ENCODE measurements at regions not wholly inside any gene's neighbourhood (a gene's known extent, or its start where the extent isn't known, plus 50 kb on each side); places are given as distances from the start of the nearest gene placed in this dataset.

GRCh38 chr16:11401161-11402050 is 56.1 kb downstream of the RMI2 start:
- Histone ChIP-seq H3K36me3 (ENCODE audit: control insufficient read depth in 2 of 2, insufficient read depth in 2 of 2, low read length in 1 of 2) (no peaks in the 10 kb centered on the region), H3K27me3 (replicated peaks in 1 of 2; ENCODE audit: control insufficient read depth in 2 of 2, insufficient read depth in 2 of 2, low read length in 1 of 2) (no peaks in the 10 kb centered on the region; a peak in 3 of 4 replicates), H3K79me2 (ENCODE audit: control insufficient read depth, insufficient read depth, low read length) (no peaks in the 10 kb centered on the region), H3K4me1 (ENCODE audit: control insufficient read depth, insufficient read depth, low read length) (no peaks in the 10 kb centered on the region), H3K9ac (ENCODE audit: control insufficient read depth, insufficient read depth, low read length) (no peak overlapping the region), H3K27ac (ENCODE audit: control insufficient read depth, insufficient read depth) (no peak overlapping the region), H3K4me3 (no peak overlapping the region), H3K9me3 (replicated peaks; ENCODE audit: control insufficient read depth, insufficient read depth, low read length) (no peaks in the 10 kb centered on the region), H2AFZ (ENCODE audit: control insufficient read depth, low read depth, low read length) (no peak overlapping the region), H4K20me1 (ENCODE audit: control insufficient read depth, insufficient read depth) (no peaks in the 10 kb centered on the region), H3K4me2 (ENCODE audit: control insufficient read depth, insufficient read depth) (no peak overlapping the region)
- in situ Hi-C loops (cut with MboI) = no loop called here
- ChIA-PET POLR2A (interaction anchor here (0.5 kb wide), 1 partner anchor 49 kb away, joined by 6 read pairs; no protein-coding TSS in a partner anchor), SMC1A (ENCODE audit: uncharacterized antibody, unreplicated experiment) (interaction anchor here (1.0 to 1.7 kb wide), 2 partner anchors 15 to 241 kb away, joined by 3 to 4 read pairs; no protein-coding TSS in a partner anchor), CTCF (interaction anchor here (0.6 to 3.0 kb wide), 7 partner anchors 12 to 438 kb away, joined by 3 to 10 read pairs (median 3); no protein-coding TSS in a partner anchor), RAD21 (ENCODE audit: unreplicated experiment) (interaction anchor here (0.7 kb wide), 1 partner anchor 239 kb away, joined by 3 read pairs; no protein-coding TSS in a partner anchor)
- intact Hi-C loops (cut with micrococcal nuclease; ENCODE audit: unreplicated experiment) = no loop called here
- no peak; the same call in 2 of the 3 replicates for ATAC-seq
- no TSS peak for BruUV-seq (replicated peaks)
- no peak for DNase-seq (ENCODE audit: low read depth, low spot score)
- 54% methylated on average over 26 of the region's 26 CpGs for WGBS (ENCODE audit: insufficient coverage, insufficient replicate concordance, low lambda C conversion rate, missing lambda C conversion rate)
- no peak for FAIRE-seq
- no peak for TF ChIP-seq SREBF1 (IDR thresholded peaks at IDR 0.05; ENCODE audit: low read length)
- TF ChIP-seq ZBTB40 (IDR thresholded peaks at IDR 0.05; ENCODE audit: borderline replicate concordance) = no peak
- no peak for TF ChIP-seq PRDM15 (CRISPR knock-in tag; IDR thresholded peaks at IDR 0.05)
- no peak for TF ChIP-seq IKZF2 (IDR thresholded peaks at IDR 0.05)
- no peak for TF ChIP-seq REST (IDR thresholded peaks at IDR 0.05; ENCODE audit: low read depth, low read length)
- TF ChIP-seq ASH2L (IDR thresholded peaks at IDR 0.05; ENCODE audit: borderline replicate concordance, low read depth) = no peak
- TF ChIP-seq E4F1 (IDR thresholded peaks at IDR 0.05; ENCODE audit: borderline replicate concordance, partially characterized antibody) = no peak

Data from GM12878 (cell line).